ENCODE measurements at regions not wholly inside any gene's neighbourhood (a gene's known extent, or its start where the extent isn't known, plus 50 kb on each side); places are given as distances from the start of the nearest gene placed in this dataset.

GRCh38 chr11:57124505-57124904 is 57.2 kb upstream of the LRRC55 start:
- Mint-ChIP-seq H3K4me1 (no peaks in the 10 kb centered on the region), H3K4me3 (no peak overlapping the region), H3K27me3 (peaks cover 12 to 15% of the 10 kb centered on the region in 2 donors), H3K9me3 (peaks cover 0 to 9% (median under 1%) of the 10 kb centered on the region in 8 donors), H3K27ac (no peak overlapping the region), H3K36me3 (no peaks in the 10 kb centered on the region)
- H3K4me3 ChIP-seq (ENCODE audit: low read length in 2 of 2), result no peak overlapping the region
- no peaks in the 10 kb centered on the region for H3K4me1 ChIP-seq (ENCODE audit: insufficient read depth, low read length)
- no peak overlapping the region for H3K27ac ChIP-seq (ENCODE audit: low read depth, low read length)
- ChIA-PET CTCF (ENCODE audit: partially characterized antibody) (no interaction called here), POLR2A (ENCODE audit: partially characterized antibody) (no interaction called here)
- H3K36me3 ChIP-seq (ENCODE audit: insufficient read depth, low read length), result no peaks in the 10 kb centered on the region
- intact Hi-C loops (cut with micrococcal nuclease), result no loop called here
- no peaks in the 10 kb centered on the region for H3K27me3 ChIP-seq (ENCODE audit: insufficient read depth, low read length)
- H3K9me3 ChIP-seq (ENCODE audit: control insufficient read depth in 1 of 2, low read length in 2 of 2), result no peaks in the 10 kb centered on the region
- no peak for DNase-seq

GRCh38 chr11:57124917-57125316 is 56.8 kb upstream of the LRRC55 start:
- no peak for DNase-seq
- Mint-ChIP-seq H3K9me3 (peaks cover 0 to 9% (median under 1%) of the 10 kb centered on the region in 8 donors), H3K36me3 (no peaks in the 10 kb centered on the region), H3K27ac (no peak overlapping the region), H3K4me1 (no peaks in the 10 kb centered on the region), H3K4me3 (no peak overlapping the region), H3K27me3 (peaks cover 12 to 15% of the 10 kb centered on the region in 2 donors)
- Histone ChIP-seq H3K4me3 (ENCODE audit: low read length in 2 of 2) (no peak overlapping the region), H3K27ac (ENCODE audit: low read depth, low read length) (no peak overlapping the region), H3K4me1 (ENCODE audit: insufficient read depth, low read length) (no peaks in the 10 kb centered on the region), H3K36me3 (ENCODE audit: insufficient read depth, low read length) (no peaks in the 10 kb centered on the region), H3K27me3 (ENCODE audit: insufficient read depth, low read length) (no peaks in the 10 kb centered on the region), H3K9me3 (ENCODE audit: control insufficient read depth in 1 of 2, low read length in 2 of 2) (no peaks in the 10 kb centered on the region)
- intact Hi-C loops (cut with micrococcal nuclease), result no loop called here
- ChIA-PET CTCF (ENCODE audit: partially characterized antibody) (no interaction called here), POLR2A (ENCODE audit: partially characterized antibody) (no interaction called here)

GRCh38 chr11:57126766-57127400 is 54.9 kb upstream of the LRRC55 start:
- H3K4me3 ChIP-seq (ENCODE audit: low read length in 2 of 2), result no peak overlapping the region

GRCh38 chr11:57131080-57131790 is 50.5 kb upstream of the LRRC55 start:
- Histone ChIP-seq H3K4me1 (ENCODE audit: insufficient read depth, low read length) (no peaks in the 10 kb centered on the region), H3K4me3 (ENCODE audit: low read length in 2 of 2) (no peak overlapping the region), H3K27me3 (ENCODE audit: insufficient read depth, low read length) (no peaks in the 10 kb centered on the region), H3K9me3 (ENCODE audit: control insufficient read depth in 1 of 2, low read length in 2 of 2) (no peaks in the 10 kb centered on the region), H3K36me3 (ENCODE audit: insufficient read depth, low read length) (no peaks in the 10 kb centered on the region), H3K27ac (ENCODE audit: low read depth, low read length) (no peak overlapping the region)
- H3K9me3 Mint-ChIP-seq, result peaks cover 0 to 7% (median 0%) of the 10 kb centered on the region in 8 donors
- ChIA-PET POLR2A (ENCODE audit: partially characterized antibody) (no interaction called here), CTCF (ENCODE audit: partially characterized antibody) (no interaction called here)
- no peak overlapping the region for H3K27ac Mint-ChIP-seq
- H3K27me3 Mint-ChIP-seq, result peaks cover 2 to 17% of the 10 kb centered on the region in 2 donors
- no peaks in the 10 kb centered on the region for H3K36me3 Mint-ChIP-seq
- H3K4me1 Mint-ChIP-seq, result no peaks in the 10 kb centered on the region
- H3K4me3 Mint-ChIP-seq, result no peak overlapping the region
- intact Hi-C loops (cut with micrococcal nuclease), result no loop called here
- no peak for DNase-seq

More at GRCh38 chr11:57126766-57127400, 54.9 kb upstream of the LRRC55 start:
- intact Hi-C loops (cut with micrococcal nuclease), result no loop called here
- Histone ChIP-seq H3K36me3 (ENCODE audit: insufficient read depth, low read length) (no peaks in the 10 kb centered on the region), H3K27ac (ENCODE audit: low read depth, low read length) (no peak overlapping the region), H3K9me3 (ENCODE audit: control insufficient read depth in 1 of 2, low read length in 2 of 2) (no peaks in the 10 kb centered on the region), H3K27me3 (ENCODE audit: insufficient read depth, low read length) (no peaks in the 10 kb centered on the region), H3K4me1 (ENCODE audit: insufficient read depth, low read length) (no peaks in the 10 kb centered on the region)
- Mint-ChIP-seq H3K4me3 (no peak overlapping the region), H3K4me1 (no peaks in the 10 kb centered on the region), H3K27me3 (peaks cover 14 to 18% of the 10 kb centered on the region in 2 donors), H3K36me3 (no peaks in the 10 kb centered on the region), H3K9me3 (peaks cover 0 to 9% (median under 1%) of the 10 kb centered on the region in 8 donors), H3K27ac (no peak overlapping the region)
- ChIA-PET CTCF (ENCODE audit: partially characterized antibody) (no interaction called here), POLR2A (ENCODE audit: partially characterized antibody) (no interaction called here)
- no peak for DNase-seq
